GM23338 (cell line): ENCODE measurements at regions not wholly inside any gene's neighbourhood (a gene's known extent, or its start where the extent isn't known, plus 50 kb on each side); places are given as distances from the start of the nearest gene placed in this dataset.

Experiments used
- ATAC-seq: fragments of 200-7000 bp; cut with Tn5 transposase; 3 replicates; pipeline ENCODE4 v1.9.1; 2020
- DNase-seq: peaks from one replicate; pipeline ENCODE4 v3.0.0-alpha.2; 2015; ENCODE audit warnings: low spot score
- H2AFZ ChIP-seq: fragments of 200-600 bp; sonication (generic); 2 replicates; pipeline ENCODE4 v1.8.0; 2016; ENCODE audit warnings: antibody characterized with exemption, mild to moderate bottlenecking, moderate library complexity
- H3F3A ChIP-seq: fragments of 200-600 bp; sonication (generic); replicated peaks from 2 replicates; pipeline ENCODE4 v1.8.0; 2017; ENCODE audit warnings: antibody characterized with exemption, mixed run types, low read depth
- H3K27ac ChIP-seq: fragments of 200-600 bp; sonication (generic); 2 replicates; pipeline ENCODE4 v1.6.1; 2016; ENCODE audit warnings: low read depth
- H3K27me3 ChIP-seq: fragments of 200-600 bp; sonication (generic); 2 replicates; pipeline ENCODE4 v1.8.0; 2016; ENCODE audit warnings: mild to moderate bottlenecking, mixed run types, moderate library complexity; ENCODE audit not compliant: insufficient read depth
- H3K36me3 ChIP-seq: fragments of 200-600 bp; sonication (generic); 2 replicates; pipeline ENCODE4 v1.8.0; 2016; ENCODE audit warnings: mild to moderate bottlenecking; ENCODE audit not compliant: insufficient read depth
- H3K4me1 ChIP-seq: fragments of 200-600 bp; sonication (generic); 2 replicates; pipeline ENCODE4 v1.8.0; 2016; ENCODE audit warnings: mild to moderate bottlenecking, moderate library complexity; ENCODE audit not compliant: insufficient read depth
- H3K4me2 ChIP-seq: fragments of 200-600 bp; sonication (generic); 2 replicates; pipeline ENCODE4 v1.7.1; 2017; ENCODE audit warnings: mixed run types
- H3K4me3 ChIP-seq: fragments of 200-600 bp; sonication (generic); 2 replicates; pipeline ENCODE4 v1.6.1; 2016; ENCODE audit warnings: mixed run types
- H3K79me2 ChIP-seq: fragments of 200-600 bp; sonication (generic); replicated peaks from 2 replicates; pipeline ENCODE4 v1.8.0; 2017; ENCODE audit warnings: mild to moderate bottlenecking; ENCODE audit not compliant: insufficient read depth
- H3K9me2 ChIP-seq: fragments of 200-600 bp; sonication (generic); 2 replicates; pipeline ENCODE4 v1.8.0; 2017; ENCODE audit not compliant: insufficient read depth
- H4K20me1 ChIP-seq: fragments of 200-600 bp; sonication (generic); replicated peaks from 2 replicates; pipeline ENCODE4 v1.8.0; 2017; ENCODE audit warnings: mild to moderate bottlenecking; ENCODE audit not compliant: insufficient read depth
- H3K27ac Mint-ChIP-seq: 2 replicates; pipeline ENCODE4 v1.8.0; 2020; ENCODE audit warnings: inconsistent platforms, mild to moderate bottlenecking, moderate library complexity, mixed read lengths
- H3K27me3 Mint-ChIP-seq: 3 replicates; pipeline ENCODE4 v1.8.0; 2022; ENCODE audit warnings: low read depth, mild to moderate bottlenecking, moderate library complexity, mixed read lengths, inconsistent platforms; ENCODE audit not compliant: insufficient read depth, poor library complexity
- H3K36me3 Mint-ChIP-seq: 3 replicates; pipeline ENCODE4 v1.8.0; 2021; ENCODE audit warnings: low read depth, mild to moderate bottlenecking, inconsistent platforms, moderate library complexity, mixed read lengths
- H3K4me1 Mint-ChIP-seq: 3 replicates; pipeline ENCODE4 v1.8.0; 2020; ENCODE audit warnings: mild to moderate bottlenecking, inconsistent platforms, mixed read lengths
- H3K4me3 Mint-ChIP-seq: 3 replicates; pipeline ENCODE4 v1.8.0; 2021; ENCODE audit warnings: moderate library complexity, mild to moderate bottlenecking, inconsistent platforms, mixed read lengths
- H3K9me3 Mint-ChIP-seq: 3 replicates; pipeline ENCODE4 v1.8.0; 2020; ENCODE audit warnings: moderate library complexity, mild to moderate bottlenecking, inconsistent platforms, mixed read lengths
- CREB1 ChIP-seq: fragments of 250-450 bp; sonication (Bioruptor Pico); IDR thresholded peaks from 2 replicates; pipeline ENCODE4 v1.5.0; 2020; ENCODE audit warnings: low read depth, mild to moderate bottlenecking, moderate library complexity
- CTCF ChIP-seq, 2 experiments: fragments of 200-600 bp in 1 of 2; sonication (generic) in 1 of 2; conservative IDR thresholded peaks; 2 replicates each; pipeline versions ENCODE4 v1.5.1 to v1.6.1; 2016 to 2017; ENCODE audit warnings: antibody characterized with exemption in 2 of 2, low read depth in 2 of 2, mild to moderate bottlenecking in 2 of 2, moderate library complexity in 1 of 2
- EZH2 ChIP-seq: fragments of 200-600 bp; sonication (generic); IDR thresholded peaks from one replicate; pipeline ENCODE4 v1.8.0; 2017; ENCODE audit warnings: antibody characterized with exemption, mild to moderate bottlenecking, low read depth; ENCODE audit not compliant: unreplicated experiment
- EZH2phosphoT487 ChIP-seq: fragments of 200-600 bp; sonication (generic); IDR thresholded peaks from one replicate; pipeline ENCODE4 v1.8.1; 2018; ENCODE audit warnings: antibody characterized with exemption; ENCODE audit not compliant: unreplicated experiment
- JUNB ChIP-seq: IDR thresholded peaks from one replicate; pipeline ENCODE4 v1.6.1; 2016; ENCODE audit warnings: antibody characterized with exemption; ENCODE audit not compliant: unreplicated experiment
- NANOG ChIP-seq: IDR thresholded peaks from 2 replicates; pipeline ENCODE4 v1.6.1; 2016; ENCODE audit warnings: antibody characterized with exemption, borderline replicate concordance
- POLR2AphosphoS5 ChIP-seq: IDR thresholded peaks from 2 replicates; pipeline ENCODE4 v1.6.1; 2016; ENCODE audit warnings: antibody characterized with exemption, low read depth
- REST ChIP-seq: IDR thresholded peaks from one replicate; pipeline ENCODE4 v1.6.1; 2018; ENCODE audit warnings: antibody characterized with exemption; ENCODE audit not compliant: unreplicated experiment
- STAT1 ChIP-seq: IDR thresholded peaks from one replicate; pipeline ENCODE4 v1.6.1; 2016; ENCODE audit warnings: antibody characterized with exemption; ENCODE audit not compliant: unreplicated experiment
- ZNF114 ChIP-seq: fragments of 250-450 bp; sonication (Bioruptor Pico); IDR thresholded peaks from 2 replicates; pipeline ENCODE4 v1.5.0; 2020; ENCODE audit warnings: mild to moderate bottlenecking, moderate library complexity
- ZNF331 ChIP-seq: fragments of 250-450 bp; sonication (Bioruptor Pico); IDR thresholded peaks from 2 replicates; pipeline ENCODE4 v1.5.0; 2020; ENCODE audit warnings: low read depth, mild to moderate bottlenecking, moderate library complexity
- ZNF462 ChIP-seq: fragments of 250-450 bp; sonication (Bioruptor Pico); IDR thresholded peaks from 2 replicates; pipeline ENCODE4 v1.5.0; 2020; ENCODE audit warnings: mild to moderate bottlenecking, moderate library complexity
- TF ChIP-seq, protein P1 (sequence below): IDR thresholded peaks from 2 replicates; pipeline ENCODE4 v1.6.1; 2016; ENCODE audit warnings: antibody characterized with exemption

DNA sequence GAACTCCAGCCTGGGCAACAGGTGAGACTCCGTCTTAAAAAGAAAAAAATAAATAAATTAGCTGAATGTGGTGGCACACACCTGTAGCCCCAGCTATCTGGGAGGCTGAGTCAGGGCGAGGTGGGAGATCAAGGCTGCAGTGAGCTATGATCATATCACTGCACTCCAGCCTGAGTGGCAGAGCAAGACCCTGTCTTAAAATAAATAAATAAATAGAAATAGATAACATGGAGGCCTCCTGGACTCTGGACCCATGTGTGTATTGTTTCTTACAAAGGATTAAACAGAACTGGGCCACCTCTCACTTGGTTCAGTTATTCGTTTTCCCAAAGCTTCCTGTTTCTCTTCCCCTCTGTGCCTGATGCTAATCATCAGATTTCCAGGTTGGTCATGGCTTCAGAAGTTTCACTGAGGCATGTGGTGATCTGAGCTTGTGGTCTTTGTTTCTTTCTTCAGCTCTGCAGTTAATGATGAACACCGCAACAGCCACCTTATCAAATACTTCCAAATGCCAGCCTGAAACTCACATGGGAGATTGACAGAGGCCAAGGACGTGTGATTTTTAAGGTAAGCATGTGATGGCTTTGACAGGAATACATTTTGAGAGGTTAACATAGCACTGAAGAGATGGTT, 83.3 kb upstream of the MAP4K4 start:
- Mint-ChIP-seq H3K27me3 (peaks cover 10% of the 10 kb centered on the region), H3K9me3 (peaks cover 13% of the 10 kb centered on the region; the same call in 2 of the 3 replicates), H3K27ac (peak overlapping the region; percentile 25; the same call in 1 of the 2 replicates), H3K4me3 (no peak overlapping the region), H3K36me3 (peaks cover 11% of the 10 kb centered on the region; the same call in 2 of the 3 replicates), H3K4me1 (peaks cover 34% of the 10 kb centered on the region)
- Histone ChIP-seq H4K20me1 (no peaks in the 10 kb centered on the region), H3K4me3 (no peak overlapping the region), H3F3A (no peaks in the 10 kb centered on the region), H2AFZ (no peak overlapping the region), H3K4me1 (peaks cover 12% of the 10 kb centered on the region; the same call in 1 of the 2 replicates), H3K27ac (no peak overlapping the region), H3K27me3 (no peaks in the 10 kb centered on the region), H3K79me2 (no peaks in the 10 kb centered on the region), H3K4me2 (no peak overlapping the region), H3K9me2 (peaks cover 5% of the 10 kb centered on the region; the same call in 1 of the 2 replicates), H3K36me3 (no peaks in the 10 kb centered on the region; the same call in 1 of the 2 replicates)
- no peak for TF ChIP-seq STAT1
- TF ChIP-seq ZNF114 (CRISPR knock-in tag) = no peak
- no peak for TF ChIP-seq CREB1
- TF ChIP-seq CTCF (conservative IDR thresholded peaks at IDR 0.05; ENCODE audit: low read depth in 2 of 2) = no peak
- no peak for TF ChIP-seq ZNF331
- TF ChIP-seq EZH2 = no peak
- TF ChIP-seq, protein P1, sequence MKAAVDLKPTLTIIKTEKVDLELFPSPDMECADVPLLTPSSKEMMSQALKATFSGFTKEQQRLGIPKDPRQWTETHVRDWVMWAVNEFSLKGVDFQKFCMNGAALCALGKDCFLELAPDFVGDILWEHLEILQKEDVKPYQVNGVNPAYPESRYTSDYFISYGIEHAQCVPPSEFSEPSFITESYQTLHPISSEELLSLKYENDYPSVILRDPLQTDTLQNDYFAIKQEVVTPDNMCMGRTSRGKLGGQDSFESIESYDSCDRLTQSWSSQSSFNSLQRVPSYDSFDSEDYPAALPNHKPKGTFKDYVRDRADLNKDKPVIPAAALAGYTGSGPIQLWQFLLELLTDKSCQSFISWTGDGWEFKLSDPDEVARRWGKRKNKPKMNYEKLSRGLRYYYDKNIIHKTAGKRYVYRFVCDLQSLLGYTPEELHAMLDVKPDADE = no peak
- no peak for TF ChIP-seq NANOG
- no peak for TF ChIP-seq EZH2phosphoT487
- TF ChIP-seq POLR2AphosphoS5 = no peak
- TF ChIP-seq ZNF462 (CRISPR knock-in tag) = no peak
- TF ChIP-seq REST = no peak
- no peak for TF ChIP-seq JUNB
- no peak for ATAC-seq
- DNase-seq = no peak
